Neural cell (in vitro differentiated cells): ENCODE measurements at regions not wholly inside any gene's neighbourhood (a gene's known extent, or its start where the extent isn't known, plus 50 kb on each side); places are given as distances from the start of the nearest gene placed in this dataset.

Experiments
- H2AFZ ChIP-seq: fragments of 200-600, 300-800 bp; sonication (generic), shearing (Covaris generic); 2 replicates; pipeline ENCODE4 v1.6.0; 2014; ENCODE audit warnings: low read depth, mild to moderate bottlenecking, antibody characterized with exemption, low read length, moderate library complexity
- H3F3A ChIP-seq: fragments of 200-600 bp; shearing (Covaris generic); 2 replicates; pipeline ENCODE4 v1.6.1; 2016; ENCODE audit warnings: mild to moderate bottlenecking, moderate library complexity, mixed read lengths, antibody characterized with exemption, low read length; ENCODE audit not compliant: insufficient read depth, poor library complexity, severe bottlenecking
- H3K27ac ChIP-seq: fragments of 200-600, 300-800 bp; sonication (generic), shearing (Covaris generic); 2 replicates; pipeline ENCODE4 v1.5.1; 2014; ENCODE audit warnings: mild to moderate bottlenecking, low read length, moderate library complexity
- H3K27me3 ChIP-seq: fragments of 300-800, 200-600 bp; sonication (generic), shearing (Covaris generic); 2 replicates; pipeline ENCODE4 v1.6.0; 2014; ENCODE audit warnings: mild to moderate bottlenecking, low read depth, low read length, moderate library complexity; ENCODE audit not compliant: insufficient read depth
- H3K36me3 ChIP-seq: fragments of 300-800, 200-600 bp; sonication (generic), shearing (Covaris generic); 2 replicates; pipeline ENCODE4 v1.5.1; 2014; ENCODE audit warnings: mild to moderate bottlenecking, antibody characterized with exemption, low read length, moderate library complexity; ENCODE audit not compliant: insufficient read depth
- H3K4me2 ChIP-seq: fragments of 300-800, 200-600 bp; sonication (generic), shearing (Covaris generic); 2 replicates; pipeline ENCODE4 v1.6.0; 2014; ENCODE audit warnings: mild to moderate bottlenecking, low read length
- H3K4me3 ChIP-seq: fragments of 300-800, 200-600 bp; sonication (generic), shearing (Covaris generic); 2 replicates; pipeline ENCODE4 v1.5.1; 2014; ENCODE audit warnings: mild to moderate bottlenecking, low read length, moderate library complexity
- H3K79me2 ChIP-seq: fragments of 200-600 bp; shearing (Covaris generic); replicated peaks from 2 replicates; pipeline ENCODE4 v1.6.0; 2014; ENCODE audit warnings: mild to moderate bottlenecking, low read length, moderate library complexity; ENCODE audit not compliant: insufficient read depth
- H3K9ac ChIP-seq: fragments of 300-800, 200-600 bp; sonication (generic), shearing (Covaris generic); 2 replicates; pipeline ENCODE4 v1.6.1; 2016; ENCODE audit warnings: mild to moderate bottlenecking, low read length, mixed read lengths
- H3K9me2 ChIP-seq: fragments of 200-600 bp; shearing (Covaris generic); 2 replicates; pipeline ENCODE4 v1.6.1; 2016; ENCODE audit warnings: mild to moderate bottlenecking, low read length, mixed read lengths; ENCODE audit not compliant: insufficient read depth
- H3K9me3 ChIP-seq: fragments of 200-600, 300-800 bp; sonication (generic), shearing (Covaris generic); 2 replicates; pipeline ENCODE4 v1.6.1; 2016; ENCODE audit warnings: mild to moderate bottlenecking, mixed run types, low read length, moderate library complexity, mixed read lengths
- H4K20me1 ChIP-seq: fragments of 200-600 bp; shearing (Covaris generic); 2 replicates; pipeline ENCODE4 v1.6.1; 2016; ENCODE audit warnings: mild to moderate bottlenecking, mixed run types; ENCODE audit not compliant: insufficient read depth
- CTCF ChIP-seq: fragments of 450-650 bp; IDR thresholded peaks from 2 replicates; pipeline ENCODE4 v1.5.1; 2014; ENCODE audit warnings: antibody characterized with exemption, mild to moderate bottlenecking, moderate library complexity; ENCODE audit not compliant: poor library complexity, severe bottlenecking
- EP300 ChIP-seq: fragments of 450-650 bp; conservative IDR thresholded peaks from 2 replicates; pipeline ENCODE4 v1.6.1; 2014; ENCODE audit warnings: antibody characterized with exemption, mild to moderate bottlenecking, moderate library complexity; ENCODE audit not compliant: poor library complexity, severe bottlenecking
- EZH2 ChIP-seq: fragments of 200-600, 300-800 bp; shearing (Covaris generic), sonication (generic); IDR thresholded peaks from 2 replicates; pipeline ENCODE4 v1.6.1; 2014; ENCODE audit warnings: antibody characterized with exemption, low read length, borderline replicate concordance, mild to moderate bottlenecking; ENCODE audit not compliant: insufficient read depth, poor library complexity, severe bottlenecking
- MXI1 ChIP-seq: fragments of 450-650 bp; conservative IDR thresholded peaks from 2 replicates; pipeline ENCODE4 v1.6.1; 2014; ENCODE audit warnings: antibody characterized with exemption, mild to moderate bottlenecking; ENCODE audit not compliant: poor library complexity, severe bottlenecking
- POLR2AphosphoS5 ChIP-seq: IDR thresholded peaks from 2 replicates; pipeline ENCODE4 v1.6.1; 2012
- RAD21 ChIP-seq: fragments of 450-650 bp; conservative IDR thresholded peaks from 2 replicates; pipeline ENCODE4 v1.6.1; 2014; ENCODE audit warnings: antibody characterized with exemption, mild to moderate bottlenecking, moderate library complexity
- SMC3 ChIP-seq: fragments of 450-650 bp; conservative IDR thresholded peaks from 2 replicates; pipeline ENCODE4 v1.6.1; 2014; ENCODE audit warnings: antibody characterized with exemption, mild to moderate bottlenecking, moderate library complexity; ENCODE audit not compliant: poor library complexity
- TAF1 ChIP-seq: IDR thresholded peaks from 2 replicates; pipeline ENCODE4 v1.6.1; 2012; ENCODE audit warnings: low read depth
- TF ChIP-seq, protein P1 (sequence below): IDR thresholded peaks from 2 replicates; pipeline ENCODE4 v1.6.1; 2012; ENCODE audit warnings: borderline replicate concordance

GRCh38 chr16:51286272-51286671 lies 135.2 kb upstream of the SALL1 start:
- H3K4me3 ChIP-seq = no peak overlapping the region
- no peaks in the 10 kb centered on the region for H4K20me1 ChIP-seq
- no peak overlapping the region for H2AFZ ChIP-seq
- H3F3A ChIP-seq = no peaks in the 10 kb centered on the region
- no peaks in the 10 kb centered on the region for H3K79me2 ChIP-seq
- no peak overlapping the region for H3K4me2 ChIP-seq
- H3K9me3 ChIP-seq = no peaks in the 10 kb centered on the region
- no peak overlapping the region for H3K27ac ChIP-seq
- no peaks in the 10 kb centered on the region for H3K36me3 ChIP-seq
- H3K9ac ChIP-seq = no peak overlapping the region
- no peaks in the 10 kb centered on the region for H3K27me3 ChIP-seq
- H3K9me2 ChIP-seq = no peaks in the 10 kb centered on the region
- TF ChIP-seq POLR2AphosphoS5 (no peak), SMC3 (no peak), EP300 (no peak), TAF1 (no peak), RAD21 (no peak), CTCF (no peak), EZH2 (no peak), MXI1 (no peak)
- TF ChIP-seq, protein P1, sequence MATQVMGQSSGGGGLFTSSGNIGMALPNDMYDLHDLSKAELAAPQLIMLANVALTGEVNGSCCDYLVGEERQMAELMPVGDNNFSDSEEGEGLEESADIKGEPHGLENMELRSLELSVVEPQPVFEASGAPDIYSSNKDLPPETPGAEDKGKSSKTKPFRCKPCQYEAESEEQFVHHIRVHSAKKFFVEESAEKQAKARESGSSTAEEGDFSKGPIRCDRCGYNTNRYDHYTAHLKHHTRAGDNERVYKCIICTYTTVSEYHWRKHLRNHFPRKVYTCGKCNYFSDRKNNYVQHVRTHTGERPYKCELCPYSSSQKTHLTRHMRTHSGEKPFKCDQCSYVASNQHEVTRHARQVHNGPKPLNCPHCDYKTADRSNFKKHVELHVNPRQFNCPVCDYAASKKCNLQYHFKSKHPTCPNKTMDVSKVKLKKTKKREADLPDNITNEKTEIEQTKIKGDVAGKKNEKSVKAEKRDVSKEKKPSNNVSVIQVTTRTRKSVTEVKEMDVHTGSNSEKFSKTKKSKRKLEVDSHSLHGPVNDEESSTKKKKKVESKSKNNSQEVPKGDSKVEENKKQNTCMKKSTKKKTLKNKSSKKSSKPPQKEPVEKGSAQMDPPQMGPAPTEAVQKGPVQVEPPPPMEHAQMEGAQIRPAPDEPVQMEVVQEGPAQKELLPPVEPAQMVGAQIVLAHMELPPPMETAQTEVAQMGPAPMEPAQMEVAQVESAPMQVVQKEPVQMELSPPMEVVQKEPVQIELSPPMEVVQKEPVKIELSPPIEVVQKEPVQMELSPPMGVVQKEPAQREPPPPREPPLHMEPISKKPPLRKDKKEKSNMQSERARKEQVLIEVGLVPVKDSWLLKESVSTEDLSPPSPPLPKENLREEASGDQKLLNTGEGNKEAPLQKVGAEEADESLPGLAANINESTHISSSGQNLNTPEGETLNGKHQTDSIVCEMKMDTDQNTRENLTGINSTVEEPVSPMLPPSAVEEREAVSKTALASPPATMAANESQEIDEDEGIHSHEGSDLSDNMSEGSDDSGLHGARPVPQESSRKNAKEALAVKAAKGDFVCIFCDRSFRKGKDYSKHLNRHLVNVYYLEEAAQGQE = no peak

DNA sequence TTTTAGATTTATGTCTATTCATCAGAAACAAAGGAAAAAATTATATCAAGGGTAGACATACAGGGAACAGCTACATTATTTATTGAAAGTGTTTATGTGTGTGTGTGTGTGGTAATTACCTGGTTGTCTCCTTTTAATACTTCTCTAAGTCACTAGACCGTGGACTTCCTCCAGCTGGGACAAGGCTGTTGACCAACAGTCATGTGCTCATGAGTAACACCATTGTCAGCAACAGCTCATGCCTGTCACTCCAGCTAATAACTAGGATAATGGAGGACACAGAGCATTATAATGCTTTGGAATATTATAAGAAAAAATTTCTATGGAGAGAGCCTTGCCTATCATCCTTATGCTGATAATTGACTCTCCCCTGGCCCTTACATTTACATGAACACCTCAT lies 125.3 kb upstream of the SALL1 start:
- no peak overlapping the region for H3K4me3 ChIP-seq
- no peaks in the 10 kb centered on the region for H3K36me3 ChIP-seq
- H3K4me2 ChIP-seq = no peak overlapping the region
- H3K27ac ChIP-seq = no peak overlapping the region
- H3K27me3 ChIP-seq = no peaks in the 10 kb centered on the region
- H3K79me2 ChIP-seq = no peaks in the 10 kb centered on the region
- H3F3A ChIP-seq = no peaks in the 10 kb centered on the region
- no peak for TF ChIP-seq SMC3
- no peak for TF ChIP-seq MXI1
- TF ChIP-seq EP300 = no peak
- TF ChIP-seq CTCF = no peak
- TF ChIP-seq RAD21 = no peak
- TF ChIP-seq EZH2 = no peak
- TF ChIP-seq POLR2AphosphoS5 = no peak
- no peak overlapping the region for H2AFZ ChIP-seq
- H3K9ac ChIP-seq = no peak overlapping the region
- H3K9me2 ChIP-seq = no peaks in the 10 kb centered on the region
- H4K20me1 ChIP-seq = no peaks in the 10 kb centered on the region
- no peaks in the 10 kb centered on the region for H3K9me3 ChIP-seq
